HG03159 (cell line): ENCODE measurements at regions not wholly inside any gene's neighbourhood (a gene's known extent, or its start where the extent isn't known, plus 50 kb on each side); places are given as distances from the start of the nearest gene placed in this dataset.
"Not testable (repeated sequence)": the region's sequence is repeated elsewhere in the genome, so short reads cannot be mapped to it uniquely, and the experiment has no call there.

Experiments
- ATAC-seq: cut with Tn5 transposase; IDR thresholded peaks from one replicate; pipeline ENCODE4 v1.9.1; 2021; ENCODE audit warnings: mild to moderate bottlenecking, moderate library complexity; ENCODE audit not compliant: unreplicated experiment

GRCh38 chr4:160386846-160387245 lies 1284.0 kb downstream of the RAPGEF2 start:
- no peak for ATAC-seq

- ATAC-seq, result no peak
Measured at GRCh38 chr4:160399826-160400225, 1296.9 kb downstream of the RAPGEF2 start.

- ATAC-seq, result no peak
Measured at GRCh38 chr4:160403081-160403480, 1300.2 kb downstream of the RAPGEF2 start.

GRCh38 chr4:160406263-160406825 lies 1303.5 kb downstream of the RAPGEF2 start:
- ATAC-seq, result no peak

- ATAC-seq, result no peak
Measured at GRCh38 chr4:160414496-160414895, 1311.6 kb downstream of the RAPGEF2 start.

- no peak for ATAC-seq
Measured at GRCh38 chr4:160423879-160424451, 1321.1 kb downstream of the RAPGEF2 start.

GRCh38 chr4:160426233-160426632 lies 1323.4 kb downstream of the RAPGEF2 start:
- ATAC-seq, result no peak

GRCh38 chr4:160450876-160451275 lies 1348.0 kb downstream of the RAPGEF2 start:
- ATAC-seq, result no peak

- ATAC-seq, result not testable (repeated sequence)
Measured at GRCh38 chr4:160481696-160482690, 1379.1 kb downstream of the RAPGEF2 start.

- ATAC-seq, result no peak
Measured at GRCh38 chr4:160485071-160485687, 1382.3 kb downstream of the RAPGEF2 start.

- no peak for ATAC-seq
Measured at GRCh38 chr4:160492181-160492580, 1389.3 kb downstream of the RAPGEF2 start.

- ATAC-seq, result no peak
Measured at GRCh38 chr4:160493206-160493605, 1390.3 kb downstream of the RAPGEF2 start.

GRCh38 chr4:160495356-160495755 lies 1392.5 kb downstream of the RAPGEF2 start:
- ATAC-seq, result no peak

- no peak for ATAC-seq
Measured at GRCh38 chr4:160498211-160498610, 1395.3 kb downstream of the RAPGEF2 start.

GRCh38 chr4:160505724-160506123 lies 1402.8 kb downstream of the RAPGEF2 start:
- no peak for ATAC-seq

GRCh38 chr4:160510928-160511327 lies 1408.0 kb downstream of the RAPGEF2 start:
- ATAC-seq, result no peak

GRCh38 chr4:160514126-160514525 lies 1411.2 kb downstream of the RAPGEF2 start:
- ATAC-seq, result no peak

GRCh38 chr4:160523231-160523630 lies 1420.4 kb downstream of the RAPGEF2 start:
- no peak for ATAC-seq

GRCh38 chr4:160537681-160538080 lies 1434.8 kb downstream of the RAPGEF2 start:
- no peak for ATAC-seq

GRCh38 chr4:160546201-160546600 lies 1443.3 kb downstream of the RAPGEF2 start:
- no peak for ATAC-seq

GRCh38 chr4:160549951-160550519 lies 1447.2 kb downstream of the RAPGEF2 start:
- ATAC-seq, result not testable (repeated sequence)
